SU-DHL-6 (cell line): ENCODE measurements at regions not wholly inside any gene's neighbourhood (a gene's known extent, or its start where the extent isn't known, plus 50 kb on each side); places are given as distances from the start of the nearest gene placed in this dataset.

Source experiments
- CTCF ChIP-seq: fragments of 200-600 bp; sonication (generic); IDR thresholded peaks from one replicate; pipeline ENCODE4 v1.5.1; 2017; ENCODE audit warnings: antibody characterized with exemption, mild to moderate bottlenecking, low read length, moderate library complexity; ENCODE audit not compliant: insufficient read depth, poor library complexity, severe bottlenecking
- EZH2phosphoT487 ChIP-seq: fragments of 200-600 bp; sonication (generic), shearing (Covaris generic); conservative IDR thresholded peaks from 2 replicates; pipeline ENCODE4 v1.6.1; 2018; ENCODE audit warnings: mild to moderate bottlenecking, antibody characterized with exemption, low read length, moderate library complexity, mixed read lengths

- TF ChIP-seq CTCF = no peak
- no peak for TF ChIP-seq EZH2phosphoT487
Measured at GRCh38 chr3:194067949-194068362, 68.0 kb upstream of the HES1 start.
